Activated CD4-positive, CD25-positive, alpha-beta regulatory T cell (primary cell): ENCODE measurements at regions not wholly inside any gene's neighbourhood (a gene's known extent, or its start where the extent isn't known, plus 50 kb on each side); places are given as distances from the start of the nearest gene placed in this dataset.
"Not testable (repeated sequence)": the region's sequence is repeated elsewhere in the genome, so short reads cannot be mapped to it uniquely, and the experiment has no call there.

ENCODE experiments used
- DNase-seq, 4 experiments: peaks; one replicate each; lab custom pipeline; 2025; lab: John Stamatoyannopoulos, UW

DNA sequence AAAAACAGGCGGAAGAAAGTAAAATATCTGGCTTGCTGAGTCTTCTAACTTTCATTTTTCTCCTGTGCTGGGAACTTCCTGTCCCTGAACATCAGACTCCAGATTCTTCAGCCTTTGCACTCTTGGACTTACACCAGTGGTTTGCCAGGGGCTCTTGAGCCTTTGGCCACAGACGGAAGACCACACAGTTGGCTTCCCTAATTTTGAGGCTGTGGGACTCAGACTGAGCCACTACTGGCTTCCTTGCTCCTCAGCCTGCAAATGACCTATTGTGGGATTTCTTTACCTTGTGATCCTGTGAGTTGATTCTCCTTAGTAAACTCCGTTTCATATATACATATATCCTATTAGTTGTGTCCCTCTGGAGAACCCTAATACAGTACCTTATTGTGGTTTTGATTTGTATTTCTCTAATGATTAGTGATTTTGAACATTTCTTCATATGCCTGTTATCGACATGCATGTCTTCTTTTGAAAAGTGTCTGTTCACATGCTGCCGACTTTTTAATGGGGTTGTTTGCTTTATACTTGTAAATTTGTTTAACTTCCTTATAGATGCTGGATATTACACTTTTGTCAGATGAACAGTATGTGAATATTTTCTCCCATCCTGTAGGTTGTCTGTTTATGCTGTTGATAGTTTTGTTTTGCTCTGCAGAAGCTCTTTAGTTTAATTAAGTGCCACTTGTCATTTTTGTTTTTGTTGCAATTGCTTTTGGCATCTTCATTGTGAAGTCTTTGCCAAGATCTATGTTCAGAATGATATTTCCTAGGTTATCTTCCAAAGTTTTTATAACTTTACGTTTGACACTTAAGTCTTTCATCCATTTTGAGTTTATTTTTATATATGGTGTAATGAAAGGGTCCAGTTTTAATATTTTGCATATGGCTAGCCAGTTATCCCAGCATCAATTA is 348.8 kb upstream of the SETBP1 start:
- DNase-seq = no peak

DNA sequence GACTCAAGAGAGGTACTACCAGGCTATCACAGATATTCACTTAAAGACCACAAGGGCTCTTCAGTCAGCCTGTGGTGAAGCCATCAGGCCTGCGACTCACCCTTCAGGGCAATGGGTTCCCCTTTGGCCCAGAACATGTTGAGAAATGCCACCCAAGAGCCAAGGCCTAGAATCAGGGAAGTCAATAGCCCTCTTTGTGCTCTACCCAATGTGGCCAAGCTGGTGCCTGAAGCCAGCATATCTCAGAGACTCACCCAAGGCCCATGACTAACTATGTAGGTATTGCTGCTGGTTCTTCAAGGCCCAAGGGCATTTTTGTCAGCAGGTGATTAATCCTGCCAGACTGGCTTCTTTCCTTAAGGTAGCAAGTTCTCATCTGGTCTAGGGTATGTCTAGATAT is 338.9 kb upstream of the SETBP1 start:
- DNase-seq = no peak

DNA sequence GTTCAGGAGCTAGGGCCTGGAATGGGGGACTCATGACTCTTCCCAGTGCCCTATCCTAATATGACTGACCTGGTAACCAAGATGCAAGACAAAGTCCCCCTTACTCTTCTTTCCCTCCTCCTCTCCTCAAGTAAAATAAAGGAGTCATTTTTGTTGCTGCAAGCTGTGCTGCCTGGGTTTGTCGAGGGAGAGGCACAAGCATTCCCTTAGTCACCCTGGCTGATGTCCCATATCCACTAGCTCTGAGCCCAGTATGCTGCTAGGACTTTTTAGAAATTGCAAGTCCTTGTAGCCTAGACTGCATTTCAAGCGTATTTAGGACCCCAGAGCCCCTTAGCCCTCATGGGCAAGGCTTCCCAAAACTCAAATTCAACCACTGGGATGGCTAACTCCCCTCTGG is 338.5 kb upstream of the SETBP1 start:
- no peak for DNase-seq

DNA sequence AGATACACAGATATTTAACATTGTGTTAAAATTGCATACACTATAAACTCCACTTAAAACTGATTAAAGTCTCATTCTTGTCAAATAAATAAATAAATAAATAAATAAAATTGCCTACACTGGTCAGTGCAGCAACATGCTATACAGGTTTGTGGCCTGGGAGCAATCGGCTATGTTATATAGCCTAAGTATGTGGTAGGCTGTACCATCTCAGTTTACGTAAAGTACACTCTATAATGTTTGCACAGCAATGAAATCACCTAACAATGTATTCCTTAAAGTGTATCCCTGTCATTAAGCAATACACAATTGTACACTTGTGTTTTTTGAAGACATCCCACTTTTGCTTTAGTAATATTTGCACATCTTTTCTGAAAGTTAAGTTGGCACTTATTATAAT is 337.7 kb upstream of the SETBP1 start:
- DNase-seq = no peak

DNA sequence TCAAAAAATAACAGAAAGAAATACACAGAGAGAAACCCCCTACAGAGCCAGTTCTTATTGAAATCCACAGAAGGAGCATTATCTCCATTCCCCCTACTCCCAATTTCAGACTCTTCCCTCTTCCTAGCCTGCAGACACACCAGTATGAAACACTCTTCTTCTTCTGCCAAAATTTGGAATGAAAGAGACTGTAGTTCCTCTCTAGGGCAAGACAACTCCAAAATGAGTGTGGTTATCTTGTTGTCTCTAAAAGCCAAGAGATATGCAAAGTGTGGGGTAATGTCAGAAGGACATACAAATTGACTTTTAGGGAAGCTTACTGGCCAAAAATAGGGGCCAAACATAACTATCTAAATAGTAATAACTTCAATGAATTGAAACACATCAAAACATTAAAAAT is 337.1 kb upstream of the SETBP1 start:
- DNase-seq = no peak

DNA sequence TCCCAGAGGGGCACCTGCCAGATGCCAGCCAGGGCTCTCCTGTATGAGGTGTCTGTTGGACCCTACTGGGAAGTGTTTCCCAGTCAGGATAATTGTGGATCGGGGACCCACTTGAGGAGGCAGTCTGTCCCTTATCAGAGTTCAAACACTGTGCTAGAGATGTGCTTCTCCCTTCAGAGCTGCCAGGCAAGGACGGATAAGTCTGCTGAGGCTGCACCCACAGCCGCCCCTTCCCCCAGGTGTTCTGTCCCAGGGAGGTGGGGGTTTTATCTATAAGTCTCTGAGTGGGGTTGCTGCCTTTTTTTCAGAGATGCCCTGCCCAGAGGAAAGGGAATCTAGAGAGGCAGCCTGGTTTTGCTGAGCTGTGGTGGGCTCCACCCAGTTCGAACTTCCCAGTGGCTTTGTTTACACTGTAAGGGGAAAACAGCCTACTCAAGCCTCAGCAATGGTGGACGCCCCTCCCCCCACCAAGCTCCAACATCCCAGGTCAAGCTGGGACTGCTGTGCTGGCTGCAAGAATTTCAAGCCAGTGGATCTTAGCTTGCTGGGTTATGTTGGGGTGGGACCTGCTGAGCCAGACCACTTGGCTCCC is 324.0 kb upstream of the SETBP1 start:
- no peak for DNase-seq

DNA sequence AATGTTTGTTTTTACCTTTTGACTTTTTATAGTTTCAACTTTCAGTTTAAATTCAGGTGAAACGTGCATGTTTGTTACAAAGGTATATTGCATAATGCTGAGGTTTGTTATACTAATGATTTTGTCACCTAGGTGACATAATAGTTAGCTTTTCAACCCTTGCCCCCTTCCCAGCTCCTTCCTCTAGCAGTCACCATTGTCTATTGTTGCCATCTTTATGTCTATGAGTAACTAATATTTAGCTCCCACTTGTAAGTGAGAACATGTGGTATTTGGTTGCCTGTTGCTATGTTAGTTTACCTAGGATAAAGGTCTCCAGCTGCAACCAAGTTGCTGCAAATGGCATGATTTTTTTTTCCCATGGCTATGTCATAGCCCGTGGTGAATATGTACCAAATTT is 322.3 kb upstream of the SETBP1 start:
- DNase-seq = no peak

DNA sequence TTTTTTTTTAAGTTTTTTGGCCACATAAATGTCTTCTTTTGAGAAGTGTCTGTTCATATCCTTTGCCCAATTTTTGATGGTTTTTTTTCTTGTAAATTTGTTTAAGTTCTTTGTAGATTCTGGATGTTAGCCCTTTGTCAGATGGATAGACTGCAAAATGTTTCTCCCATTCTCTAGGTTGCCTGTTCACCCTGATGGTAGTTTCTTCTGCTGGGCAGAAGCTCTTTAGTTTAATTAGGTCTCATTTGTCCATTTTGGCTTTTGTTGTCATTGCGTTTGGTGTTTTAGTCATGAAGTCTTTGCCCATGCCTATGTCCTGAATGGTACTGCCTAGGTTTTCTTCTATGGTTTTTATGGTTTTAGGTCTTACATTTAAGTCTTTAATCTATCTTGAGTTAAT is 320.9 kb upstream of the SETBP1 start:
- not testable (repeated sequence) for DNase-seq

DNA sequence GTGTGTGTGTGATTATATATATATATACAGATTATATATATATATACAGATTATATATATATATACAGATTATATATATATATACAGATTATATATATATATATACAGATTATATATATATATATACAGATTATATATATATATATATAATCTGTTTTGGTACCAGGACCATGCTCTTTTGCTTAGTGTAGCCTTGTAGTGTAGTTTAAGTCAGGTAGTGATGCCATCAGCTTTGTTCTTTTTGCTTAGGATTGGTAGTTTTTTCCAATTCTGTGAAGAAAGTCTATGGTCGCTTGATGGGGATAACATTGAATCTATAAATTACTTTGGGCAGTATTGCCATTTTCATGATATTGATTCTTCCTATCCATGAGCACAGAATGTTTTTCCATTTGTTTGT is 318.5 kb upstream of the SETBP1 start:
- DNase-seq = not testable (repeated sequence)

DNA sequence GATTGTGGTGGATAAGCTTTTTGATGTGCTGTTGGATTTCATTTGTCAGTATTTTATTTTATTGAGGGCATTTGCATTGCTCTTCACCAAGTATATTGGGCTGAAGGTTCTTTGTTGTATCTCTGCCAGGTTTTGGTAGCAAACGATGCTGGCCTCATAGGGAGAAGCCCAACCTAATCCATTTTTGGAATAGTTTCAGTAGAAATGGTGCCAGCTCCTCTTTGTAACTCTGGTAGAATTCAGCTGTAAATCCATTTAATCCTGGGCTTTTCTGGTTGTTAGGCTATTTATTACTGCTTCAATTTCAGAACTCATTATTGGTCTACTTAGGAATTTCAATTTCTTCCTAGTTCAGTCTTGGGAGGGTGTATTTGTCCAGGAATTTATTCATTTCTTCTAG is 309.8 kb upstream of the SETBP1 start:
- no peak for DNase-seq

DNA sequence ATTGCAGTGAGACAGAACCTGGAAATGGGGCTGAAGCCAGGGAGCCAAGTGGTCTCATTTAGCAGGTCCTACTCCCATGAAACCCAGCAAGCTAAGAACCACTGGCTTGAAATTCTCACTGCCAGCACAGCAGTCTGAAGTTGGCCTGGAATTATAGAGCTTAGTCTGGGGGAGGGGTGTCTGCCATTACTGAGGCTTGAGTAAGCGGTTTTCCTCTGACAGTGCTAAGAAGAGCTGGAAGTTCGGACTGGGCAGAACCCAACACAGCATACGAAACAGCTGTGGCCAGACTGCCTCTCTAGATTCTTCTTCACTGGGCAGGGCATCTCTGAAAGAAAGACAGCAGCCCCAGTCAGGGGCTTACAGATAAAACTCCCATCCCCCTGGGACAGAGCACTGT is 305.7 kb upstream of the SETBP1 start:
- no peak for DNase-seq

DNA sequence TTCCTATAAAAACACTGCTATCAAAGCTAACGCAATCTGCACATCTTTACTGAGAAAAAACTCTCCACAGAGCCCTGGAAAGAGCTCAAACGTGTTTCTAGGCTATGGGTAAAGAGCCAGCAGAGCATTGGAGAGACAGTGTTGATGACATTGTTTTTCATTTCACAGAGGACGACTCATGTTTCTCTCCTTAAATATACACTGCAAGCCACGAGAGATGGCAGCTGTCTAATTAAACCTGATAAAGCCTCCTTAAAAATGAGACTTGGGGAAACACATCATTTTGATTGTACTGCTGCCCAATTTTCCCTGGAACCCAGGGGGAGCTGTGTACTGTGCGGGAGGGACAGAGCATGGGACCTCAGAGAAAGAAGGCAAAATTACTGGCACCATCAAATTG is 294.3 kb upstream of the SETBP1 start:
- DNase-seq = no peak

DNA sequence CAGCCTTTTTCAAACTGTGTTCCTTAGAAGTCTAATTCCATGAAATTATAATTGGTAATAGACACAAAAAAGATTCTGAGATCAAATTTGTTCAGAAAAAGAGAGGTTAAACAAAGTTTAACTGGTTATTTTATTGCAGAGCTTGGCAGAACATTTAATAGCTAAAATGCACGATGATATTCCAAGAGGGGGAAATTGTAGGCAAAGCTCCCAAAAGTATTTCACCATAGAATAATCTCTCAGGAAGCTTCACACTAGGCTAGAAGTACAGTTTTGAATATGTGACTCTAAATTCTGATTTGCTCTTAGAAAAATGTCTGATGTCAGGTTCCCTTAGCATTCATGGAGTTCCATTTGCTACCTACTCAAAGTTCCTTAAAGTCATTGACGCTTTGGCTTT is 292.4 kb upstream of the SETBP1 start:
- DNase-seq = no peak

DNA sequence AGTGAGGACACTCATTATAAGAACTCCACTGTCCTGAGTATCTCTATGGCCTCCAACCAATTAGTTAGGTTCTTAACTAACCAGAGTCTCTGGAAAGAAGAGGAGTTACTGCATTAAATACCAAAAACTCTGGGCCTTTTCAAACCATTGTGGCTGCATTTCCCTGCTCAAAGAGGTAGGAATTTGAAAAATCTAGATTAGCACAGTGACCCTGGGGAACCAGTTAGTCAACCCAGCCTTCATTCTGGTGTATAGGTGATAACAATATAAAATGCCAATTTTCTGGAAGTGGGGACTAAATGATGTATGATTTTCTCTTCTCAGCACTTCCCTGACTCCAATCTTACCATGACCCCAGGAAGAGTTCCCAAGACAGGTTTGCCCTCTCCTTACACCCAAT is 287.8 kb upstream of the SETBP1 start:
- DNase-seq = no peak

DNA sequence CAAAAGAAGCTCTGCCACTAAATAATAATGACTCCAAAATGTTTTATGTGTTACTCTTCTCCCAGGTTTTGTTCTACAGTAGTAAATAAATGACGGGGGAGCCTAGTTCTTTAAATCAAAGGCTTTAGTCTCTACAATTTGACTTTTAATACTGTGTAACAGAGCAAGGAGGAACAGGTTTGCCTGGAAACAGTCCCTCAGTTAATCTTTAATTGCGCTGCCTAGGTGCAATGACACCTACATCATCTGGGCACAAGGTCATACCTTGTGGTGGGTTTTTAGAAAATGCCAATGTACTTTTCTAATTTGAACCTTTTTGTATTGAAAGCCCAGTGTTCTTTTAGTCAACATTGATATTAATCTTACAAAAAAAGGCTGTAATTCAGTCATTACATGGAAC is 287.3 kb upstream of the SETBP1 start:
- no peak for DNase-seq

DNA sequence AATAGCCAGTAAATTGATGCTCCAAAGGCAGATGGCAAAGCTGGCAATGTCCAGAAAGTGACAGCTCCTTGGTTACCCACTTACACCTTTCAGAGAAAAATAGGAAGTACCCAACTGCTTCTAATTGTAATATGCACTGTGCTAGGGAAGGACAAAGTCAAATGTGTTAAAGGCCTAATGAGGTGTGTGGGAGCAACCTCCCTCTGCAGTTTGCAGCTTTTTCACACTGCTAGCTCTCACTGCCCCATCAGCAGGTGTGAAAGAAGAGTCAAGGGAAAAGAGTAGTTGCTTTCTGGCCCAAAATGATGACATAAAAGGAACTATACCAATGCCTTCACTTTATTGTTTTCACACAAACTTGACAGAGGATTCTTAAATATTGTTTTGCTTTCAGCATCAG is 284.1 kb upstream of the SETBP1 start:
- no peak for DNase-seq

DNA sequence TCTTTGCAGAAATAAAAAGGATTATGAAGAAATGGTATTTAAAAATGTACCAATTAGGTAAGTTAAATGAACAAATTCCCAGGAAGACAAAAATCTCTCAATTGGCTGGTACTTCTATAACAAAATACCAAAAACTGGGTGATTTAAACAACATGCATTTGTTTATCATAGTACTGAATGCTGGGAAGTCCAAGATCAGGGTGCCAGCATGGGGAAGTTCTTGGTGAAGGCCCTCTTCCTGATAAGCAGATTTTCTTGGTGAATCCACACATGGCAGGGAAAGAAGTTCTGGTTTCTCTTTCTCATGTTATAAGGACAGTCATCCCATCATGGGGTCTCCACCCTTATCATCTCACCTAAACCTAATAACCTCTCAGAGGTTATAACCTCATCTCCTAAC is 271.6 kb upstream of the SETBP1 start:
- DNase-seq = no peak

DNA sequence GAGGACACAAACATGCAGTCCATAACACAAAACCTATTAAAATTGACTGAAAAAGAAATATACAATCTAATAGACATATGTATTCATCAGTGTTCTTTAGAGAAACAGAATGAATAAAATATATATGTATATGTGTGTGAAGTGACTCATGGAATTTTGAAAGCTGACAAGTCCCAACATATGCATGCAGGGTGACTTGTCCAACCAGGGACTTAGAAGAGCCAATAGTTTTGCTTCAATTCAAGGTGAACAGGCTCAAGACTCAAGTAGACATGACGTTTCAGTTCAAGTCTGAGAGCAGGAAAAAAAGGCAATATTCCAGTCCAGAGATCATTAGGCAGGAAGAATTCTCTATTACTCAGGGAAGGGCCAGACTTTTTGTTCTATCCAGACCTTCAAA is 271.2 kb upstream of the SETBP1 start:
- no peak for DNase-seq

DNA sequence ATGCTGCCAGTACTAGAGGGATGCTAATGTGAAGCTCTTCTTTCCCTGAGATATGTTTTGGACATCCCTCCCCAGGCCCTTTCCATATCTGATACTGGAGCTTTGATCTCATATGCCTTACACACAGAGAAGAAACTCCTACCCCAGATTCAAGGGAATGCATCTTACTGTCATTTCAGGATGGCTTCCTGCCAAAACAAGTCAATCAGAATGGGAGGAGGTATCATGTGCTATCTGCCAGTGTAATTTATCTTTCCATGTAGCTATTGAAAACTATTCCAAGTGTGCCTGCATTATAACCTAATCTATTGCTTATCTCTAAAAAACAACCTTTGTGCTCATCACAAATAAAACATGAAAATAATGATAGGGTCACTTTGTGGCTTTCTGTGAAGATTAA is 269.9 kb upstream of the SETBP1 start:
- no peak for DNase-seq

DNA sequence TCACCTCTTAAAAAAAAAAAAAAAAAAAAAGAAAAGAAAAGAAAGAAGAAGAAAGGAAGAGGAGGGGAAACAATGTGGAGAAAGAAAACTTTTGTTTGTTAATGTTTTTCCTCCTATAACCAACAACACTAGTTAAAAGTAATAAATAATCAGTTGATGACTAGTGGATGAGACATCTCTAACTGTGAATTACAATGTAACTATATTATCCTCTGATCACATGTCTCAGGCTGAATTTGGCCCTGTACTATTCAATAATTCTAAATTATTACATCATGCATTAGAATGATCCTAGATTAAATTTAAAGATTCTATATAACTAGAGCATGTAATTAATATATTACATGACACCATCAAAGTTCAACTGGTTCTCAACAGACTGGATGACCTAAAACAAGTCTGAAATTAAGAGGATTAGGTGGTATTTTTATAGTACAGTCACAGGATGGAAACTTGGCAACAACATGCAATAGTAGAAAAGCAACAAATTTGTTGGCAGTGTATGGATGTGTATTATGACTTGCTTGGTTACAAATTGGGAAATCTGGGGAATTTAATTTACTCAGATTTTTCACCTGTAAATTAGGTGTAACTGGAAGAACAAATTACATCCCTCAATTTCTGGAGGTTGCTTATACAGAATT is 269.3 kb upstream of the SETBP1 start:
- no peak for DNase-seq

DNA sequence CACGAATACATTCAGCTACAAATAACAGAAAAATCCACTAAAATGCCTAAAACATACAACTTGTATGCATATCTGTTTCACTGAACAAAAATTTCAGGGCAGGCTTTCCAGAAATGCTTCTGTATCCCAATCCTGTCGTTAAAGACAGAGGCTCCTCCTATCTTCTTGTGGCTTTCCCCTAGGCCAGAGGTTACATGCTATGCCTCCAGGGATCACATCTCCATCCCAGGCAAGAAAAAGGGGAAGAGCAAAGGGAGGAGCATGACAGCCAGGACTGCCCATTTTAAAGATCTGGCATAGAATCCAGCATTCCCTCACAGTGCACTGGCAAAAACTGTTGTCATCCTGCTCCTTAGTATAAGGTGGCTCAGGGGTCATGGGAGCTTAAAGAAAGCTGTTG is 268.7 kb upstream of the SETBP1 start:
- no peak for DNase-seq

DNA sequence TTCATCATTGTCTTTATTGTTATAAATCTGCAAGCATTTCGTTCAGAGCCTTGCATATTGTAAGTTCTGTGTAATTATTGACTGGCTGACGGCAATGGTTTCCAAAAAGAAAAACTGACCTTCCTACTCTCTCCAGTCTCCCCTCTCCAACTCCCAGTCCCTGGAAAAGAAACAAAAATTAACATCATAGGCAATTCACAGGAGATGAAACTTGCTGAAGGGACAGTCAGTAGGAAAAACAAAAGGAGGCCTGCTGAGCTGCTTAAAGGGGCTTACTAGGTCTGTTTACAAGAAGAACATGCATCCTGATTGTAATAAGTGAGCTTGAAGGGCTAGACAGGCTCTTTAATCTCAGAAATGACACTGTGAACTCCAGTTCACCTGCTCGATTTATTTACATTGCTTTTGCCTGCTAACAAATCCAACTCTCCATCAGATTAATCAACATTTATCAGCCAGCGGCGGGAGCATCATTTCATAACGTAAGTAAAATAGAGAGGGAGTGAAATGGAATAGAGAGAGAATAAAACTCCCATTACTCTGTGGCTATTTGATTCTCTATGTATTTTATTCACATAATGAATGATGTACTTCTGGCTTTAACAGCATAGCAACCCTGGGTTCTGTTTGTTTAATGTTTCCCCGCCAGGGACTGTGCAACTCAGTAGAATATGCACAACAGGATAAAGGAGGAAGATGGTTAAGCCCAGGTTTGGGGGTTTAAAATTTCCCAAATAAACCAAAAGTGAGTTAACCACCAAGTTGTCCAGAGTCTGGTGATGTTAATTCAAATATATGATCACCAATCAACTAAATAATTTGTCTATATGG is 256.7 kb upstream of the SETBP1 start:
- no peak for DNase-seq
